Lung (tissue), 11 donors: ENCODE measurements at regions not wholly inside any gene's neighbourhood (a gene's known extent, or its start where the extent isn't known, plus 50 kb on each side); places are given as distances from the start of the nearest gene placed in this dataset.

Source experiments
- ATAC-seq: fragments of 200-7000 bp; cut with Tn5 transposase; one replicate; pipeline ENCODE4 v1.9.1; 2020; ENCODE audit warnings: moderate number of reproducible peaks; ENCODE audit not compliant: insufficient read depth, low FRiP score
- DNase-seq, 3 donors: peaks; one replicate each; pipeline ENCODE4 v3.0.0-alpha.2; 2013 to 2017
- H3K27ac ChIP-seq, 2 donors: one replicate each; pipeline ENCODE4 v1.5.1; 2013; ENCODE audit warnings: mild to moderate bottlenecking in 2 of 2, moderate library complexity in 2 of 2, control low read depth in 1 of 2, inconsistent platforms in 1 of 2, low read depth in 1 of 2, low read length in 1 of 2
- H3K27me3 ChIP-seq, 3 donors: one replicate each; pipeline ENCODE4 v1.5.1; 2013; ENCODE audit warnings: low read length in 2 of 3; ENCODE audit not compliant: control insufficient read depth in 3 of 3, insufficient read depth in 3 of 3
- H3K36me3 ChIP-seq, 4 donors: one replicate each; pipeline ENCODE4 v1.5.1; 2013; ENCODE audit warnings: low read length in 4 of 4, mild to moderate bottlenecking in 1 of 4, moderate library complexity in 1 of 4; ENCODE audit not compliant: control insufficient read depth in 4 of 4, insufficient read depth in 4 of 4
- H3K4me1 ChIP-seq, 5 donors: one replicate each; pipeline ENCODE4 v1.5.1; 2013; ENCODE audit warnings: low read length in 5 of 5, mild to moderate bottlenecking in 2 of 5, moderate library complexity in 1 of 5; ENCODE audit not compliant: control insufficient read depth in 5 of 5, insufficient read depth in 5 of 5
- H3K4me3 ChIP-seq: one replicate; pipeline ENCODE4 v1.5.1; 2013; ENCODE audit warnings: mild to moderate bottlenecking, control low read depth, moderate library complexity
- H3K9ac ChIP-seq, 2 donors: one replicate each; pipeline ENCODE4 v1.5.1; 2013; ENCODE audit warnings: low read length in 2 of 2, control low read depth in 1 of 2; ENCODE audit not compliant: insufficient read depth in 1 of 2
- H3K9me3 ChIP-seq, 4 donors: one replicate each; pipeline ENCODE4 v1.5.1; 2013; ENCODE audit warnings: low read length in 3 of 4, mild to moderate bottlenecking in 1 of 4, moderate library complexity in 1 of 4; ENCODE audit not compliant: control insufficient read depth in 4 of 4, insufficient read depth in 3 of 4
- WGBS, 2 donors: extraction: QIAGEN DNeasy Blood & Tissue Kit; methylation state at CpG; one replicate each; pipeline ENCODE4 v1.1.7; 2013; 5-methylcytosine and 5-hydroxymethylcytosine counted together
- TF ChIP-seq, protein P1 (sequence below): IDR thresholded peaks from 2 replicates; pipeline ENCODE4 v1.5.1; 2012; ENCODE audit warnings: mild to moderate bottlenecking; ENCODE audit errors: control extremely low read depth, extremely low read depth
- donor health status: control.
- donor health status: control.
- donor health status: Bipolar disorder and iron deficiency.
- donor health status: healthy.
- donor health status: DM: yes; HTN: yes; CAD: no.

DNA sequence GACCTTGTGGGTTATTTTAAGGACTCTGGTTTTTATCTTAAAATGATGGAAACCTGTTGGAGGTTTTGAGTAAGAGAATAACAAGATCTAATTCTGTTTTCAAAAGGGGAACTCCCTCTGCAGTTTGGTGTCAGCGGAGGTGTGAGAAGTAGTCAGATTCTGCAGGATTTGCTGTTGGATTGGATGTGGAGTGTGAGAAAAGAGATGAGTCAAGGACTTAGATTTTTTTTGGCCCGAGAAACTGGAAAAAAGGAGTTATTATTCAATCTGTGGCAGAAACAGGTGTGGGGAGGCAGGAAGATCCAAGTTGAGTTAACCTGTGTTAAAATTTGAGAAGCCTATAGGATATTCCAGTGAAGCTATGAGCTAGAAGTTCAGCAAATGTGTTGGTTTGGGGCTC, 337.2 kb upstream of the FANCL start:
- Histone ChIP-seq H3K27me3 (peaks cover 0 to 2% (median 0%) of the 10 kb centered on the region in 3 donors), H3K36me3 (no peaks in the 10 kb centered on the region), H3K9ac (no peak overlapping the region), H3K4me1 (no peaks in the 10 kb centered on the region), H3K27ac (no peak overlapping the region), H3K4me3 (no peak overlapping the region), H3K9me3 (no peaks in the 10 kb centered on the region)
- whole genome bisulfite sequencing, 2 donors = 93 to 96% methylated on average over 2 of the region's 2 CpGs
- ATAC-seq (no peak), DNase-seq (no peak)
- TF ChIP-seq, protein P1, sequence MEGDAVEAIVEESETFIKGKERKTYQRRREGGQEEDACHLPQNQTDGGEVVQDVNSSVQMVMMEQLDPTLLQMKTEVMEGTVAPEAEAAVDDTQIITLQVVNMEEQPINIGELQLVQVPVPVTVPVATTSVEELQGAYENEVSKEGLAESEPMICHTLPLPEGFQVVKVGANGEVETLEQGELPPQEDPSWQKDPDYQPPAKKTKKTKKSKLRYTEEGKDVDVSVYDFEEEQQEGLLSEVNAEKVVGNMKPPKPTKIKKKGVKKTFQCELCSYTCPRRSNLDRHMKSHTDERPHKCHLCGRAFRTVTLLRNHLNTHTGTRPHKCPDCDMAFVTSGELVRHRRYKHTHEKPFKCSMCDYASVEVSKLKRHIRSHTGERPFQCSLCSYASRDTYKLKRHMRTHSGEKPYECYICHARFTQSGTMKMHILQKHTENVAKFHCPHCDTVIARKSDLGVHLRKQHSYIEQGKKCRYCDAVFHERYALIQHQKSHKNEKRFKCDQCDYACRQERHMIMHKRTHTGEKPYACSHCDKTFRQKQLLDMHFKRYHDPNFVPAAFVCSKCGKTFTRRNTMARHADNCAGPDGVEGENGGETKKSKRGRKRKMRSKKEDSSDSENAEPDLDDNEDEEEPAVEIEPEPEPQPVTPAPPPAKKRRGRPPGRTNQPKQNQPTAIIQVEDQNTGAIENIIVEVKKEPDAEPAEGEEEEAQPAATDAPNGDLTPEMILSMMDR = no peak

DNA sequence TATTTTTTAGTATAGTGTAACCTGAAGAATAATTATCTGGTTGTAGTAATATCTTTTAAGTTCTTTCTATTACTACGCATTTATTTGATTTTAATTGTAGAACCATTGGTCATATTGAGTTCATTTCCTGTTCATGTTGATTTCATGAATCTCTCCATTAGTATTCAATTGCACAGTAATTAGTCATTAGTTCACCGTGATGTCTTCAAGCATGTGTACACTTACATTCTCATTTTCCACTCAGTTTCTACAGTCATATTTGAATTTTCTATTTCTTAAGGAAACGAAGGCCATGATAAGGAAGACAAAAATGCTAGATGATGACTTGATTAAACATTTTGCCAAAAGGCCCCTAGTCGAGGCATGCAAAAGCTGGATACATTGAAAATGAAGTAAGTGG, 333.7 kb upstream of the FANCL start:
- Histone ChIP-seq H3K4me3 (no peak overlapping the region), H3K9me3 (no peaks in the 10 kb centered on the region), H3K27me3 (peaks cover 0 to 2% (median 0%) of the 10 kb centered on the region in 3 donors), H3K27ac (no peak overlapping the region), H3K36me3 (no peaks in the 10 kb centered on the region), H3K4me1 (no peaks in the 10 kb centered on the region), H3K9ac (no peak overlapping the region)
- DNase-seq (no peak), ATAC-seq (no peak)
- TF ChIP-seq, protein P1 = no peak
- 81 to 94% methylated on average over 4 of the region's 4 CpGs for WGBS, 2 donors

DNA sequence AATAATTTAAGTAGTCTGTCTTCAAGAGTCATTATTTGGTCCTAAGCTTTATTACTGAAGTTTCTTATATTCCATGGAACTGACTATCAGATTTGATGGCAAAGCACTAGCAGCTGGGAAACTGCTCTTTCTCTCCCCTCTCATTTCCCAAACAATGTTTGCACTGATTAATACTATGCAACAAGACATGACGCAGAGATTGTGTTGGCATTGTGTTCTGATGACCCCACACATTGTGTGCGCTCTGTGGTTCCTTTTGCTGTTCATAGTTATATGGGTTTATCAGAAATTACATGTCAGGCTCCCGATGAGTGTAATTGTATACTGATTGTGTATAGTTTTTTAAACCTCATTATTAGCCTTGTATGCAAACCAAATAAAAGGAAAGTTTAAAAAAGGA, 331.6 kb upstream of the FANCL start:
- no peaks in the 10 kb centered on the region for H3K36me3 ChIP-seq
- DNase-seq = peak; percentile 15 to 65 (median 54)
- no peak overlapping the region for H3K9ac ChIP-seq
- no peaks in the 10 kb centered on the region for H3K4me1 ChIP-seq
- no peaks in the 10 kb centered on the region for H3K9me3 ChIP-seq
- H3K27me3 ChIP-seq = peaks cover 0 to 2% (median 0%) of the 10 kb centered on the region in 3 donors
- TF ChIP-seq, protein P1 = no peak
- ATAC-seq = no peak
- H3K27ac ChIP-seq = no peak overlapping the region
- no peak overlapping the region for H3K4me3 ChIP-seq
- WGBS, 2 donors = 84 to 87% methylated on average over 3 of the region's 3 CpGs

DNA sequence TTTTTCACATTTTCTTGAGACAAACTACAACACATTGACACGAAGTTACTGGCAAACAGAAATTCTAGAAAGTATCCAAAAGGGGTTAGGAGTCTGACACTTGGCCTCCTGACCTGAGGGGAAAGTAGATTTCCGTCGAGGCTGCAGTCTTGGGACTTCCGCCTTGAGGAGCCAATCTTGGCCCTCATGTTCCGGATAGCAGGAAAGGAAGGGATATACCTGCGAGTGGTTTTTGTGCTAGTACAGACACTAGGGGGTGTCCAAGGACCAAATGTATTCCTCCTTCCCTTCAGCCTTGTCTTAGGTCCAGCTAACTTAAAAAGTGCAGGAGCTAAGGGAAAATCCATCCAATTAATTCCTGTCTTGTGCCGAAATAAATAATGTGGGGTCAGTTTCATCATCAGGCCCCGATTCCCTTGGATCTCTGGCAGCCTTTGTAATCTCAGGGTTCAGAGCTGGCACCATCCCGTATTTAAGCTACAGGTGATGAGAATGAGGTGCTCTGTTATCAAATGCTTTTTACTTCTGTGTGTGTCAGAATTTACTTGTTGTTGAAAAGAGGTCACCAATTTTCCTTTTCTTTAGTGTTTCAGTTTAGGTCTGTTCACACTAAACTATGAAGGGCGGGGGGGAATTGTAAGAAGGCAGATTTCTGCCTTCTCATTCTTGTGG, 330.2 kb upstream of the FANCL start:
- H3K27ac ChIP-seq = no peak overlapping the region
- no peak overlapping the region for H3K9ac ChIP-seq
- no peaks in the 10 kb centered on the region for H3K9me3 ChIP-seq
- H3K27me3 ChIP-seq = peaks cover 0 to 2% (median 0%) of the 10 kb centered on the region in 3 donors
- H3K36me3 ChIP-seq = no peaks in the 10 kb centered on the region
- TF ChIP-seq, protein P1 = peak; percentile 39
- no peaks in the 10 kb centered on the region for H3K4me1 ChIP-seq
- WGBS, 2 donors = 23 to 25% methylated on average over 10 of the region's 10 CpGs
- no peak overlapping the region for H3K4me3 ChIP-seq
- peak; percentile 74 for ATAC-seq
- DNase-seq = peak; percentile 46 to 86 (median 70)
